ENCODE measurements at regions not wholly inside any gene's neighbourhood (a gene's known extent, or its start where the extent isn't known, plus 50 kb on each side); places are given as distances from the start of the nearest gene placed in this dataset.

DNA sequence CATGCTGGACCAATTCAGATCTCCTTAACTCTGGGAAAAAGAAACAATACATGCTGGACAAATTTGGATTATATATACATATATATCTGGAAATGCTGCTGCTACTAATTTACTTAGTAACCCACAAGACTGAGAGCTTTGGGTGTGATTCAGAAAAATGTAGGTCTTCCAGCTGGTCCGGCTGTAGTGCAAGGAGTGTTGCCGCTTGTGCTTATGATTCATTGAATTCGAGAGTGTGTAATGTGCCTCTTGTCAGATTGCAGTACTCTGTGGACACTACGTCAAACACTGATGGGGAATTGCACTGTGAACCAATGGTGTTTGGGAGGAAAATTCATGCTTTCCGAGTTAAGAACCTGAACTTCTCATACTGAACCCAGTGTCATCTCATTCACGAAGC, 1155.5 kb downstream of the EPHA7 start:
- no peak for TF ChIP-seq RAD21 (conservative IDR thresholded peaks at IDR 0.05)
- TF ChIP-seq, protein P1, sequence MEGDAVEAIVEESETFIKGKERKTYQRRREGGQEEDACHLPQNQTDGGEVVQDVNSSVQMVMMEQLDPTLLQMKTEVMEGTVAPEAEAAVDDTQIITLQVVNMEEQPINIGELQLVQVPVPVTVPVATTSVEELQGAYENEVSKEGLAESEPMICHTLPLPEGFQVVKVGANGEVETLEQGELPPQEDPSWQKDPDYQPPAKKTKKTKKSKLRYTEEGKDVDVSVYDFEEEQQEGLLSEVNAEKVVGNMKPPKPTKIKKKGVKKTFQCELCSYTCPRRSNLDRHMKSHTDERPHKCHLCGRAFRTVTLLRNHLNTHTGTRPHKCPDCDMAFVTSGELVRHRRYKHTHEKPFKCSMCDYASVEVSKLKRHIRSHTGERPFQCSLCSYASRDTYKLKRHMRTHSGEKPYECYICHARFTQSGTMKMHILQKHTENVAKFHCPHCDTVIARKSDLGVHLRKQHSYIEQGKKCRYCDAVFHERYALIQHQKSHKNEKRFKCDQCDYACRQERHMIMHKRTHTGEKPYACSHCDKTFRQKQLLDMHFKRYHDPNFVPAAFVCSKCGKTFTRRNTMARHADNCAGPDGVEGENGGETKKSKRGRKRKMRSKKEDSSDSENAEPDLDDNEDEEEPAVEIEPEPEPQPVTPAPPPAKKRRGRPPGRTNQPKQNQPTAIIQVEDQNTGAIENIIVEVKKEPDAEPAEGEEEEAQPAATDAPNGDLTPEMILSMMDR (IDR thresholded peaks at IDR 0.05; ENCODE audit: poor library complexity, severe bottlenecking) = no peak
- no peak for TF ChIP-seq POLR2AphosphoS5 (IDR thresholded peaks at IDR 0.05)
- TF ChIP-seq EZH2 (IDR thresholded peaks at IDR 0.05; ENCODE audit: borderline replicate concordance, insufficient read depth, low read length, poor library complexity, severe bottlenecking) = no peak
- TF ChIP-seq EP300 (conservative IDR thresholded peaks at IDR 0.05; ENCODE audit: poor library complexity, severe bottlenecking) = no peak
- TF ChIP-seq, protein P2, sequence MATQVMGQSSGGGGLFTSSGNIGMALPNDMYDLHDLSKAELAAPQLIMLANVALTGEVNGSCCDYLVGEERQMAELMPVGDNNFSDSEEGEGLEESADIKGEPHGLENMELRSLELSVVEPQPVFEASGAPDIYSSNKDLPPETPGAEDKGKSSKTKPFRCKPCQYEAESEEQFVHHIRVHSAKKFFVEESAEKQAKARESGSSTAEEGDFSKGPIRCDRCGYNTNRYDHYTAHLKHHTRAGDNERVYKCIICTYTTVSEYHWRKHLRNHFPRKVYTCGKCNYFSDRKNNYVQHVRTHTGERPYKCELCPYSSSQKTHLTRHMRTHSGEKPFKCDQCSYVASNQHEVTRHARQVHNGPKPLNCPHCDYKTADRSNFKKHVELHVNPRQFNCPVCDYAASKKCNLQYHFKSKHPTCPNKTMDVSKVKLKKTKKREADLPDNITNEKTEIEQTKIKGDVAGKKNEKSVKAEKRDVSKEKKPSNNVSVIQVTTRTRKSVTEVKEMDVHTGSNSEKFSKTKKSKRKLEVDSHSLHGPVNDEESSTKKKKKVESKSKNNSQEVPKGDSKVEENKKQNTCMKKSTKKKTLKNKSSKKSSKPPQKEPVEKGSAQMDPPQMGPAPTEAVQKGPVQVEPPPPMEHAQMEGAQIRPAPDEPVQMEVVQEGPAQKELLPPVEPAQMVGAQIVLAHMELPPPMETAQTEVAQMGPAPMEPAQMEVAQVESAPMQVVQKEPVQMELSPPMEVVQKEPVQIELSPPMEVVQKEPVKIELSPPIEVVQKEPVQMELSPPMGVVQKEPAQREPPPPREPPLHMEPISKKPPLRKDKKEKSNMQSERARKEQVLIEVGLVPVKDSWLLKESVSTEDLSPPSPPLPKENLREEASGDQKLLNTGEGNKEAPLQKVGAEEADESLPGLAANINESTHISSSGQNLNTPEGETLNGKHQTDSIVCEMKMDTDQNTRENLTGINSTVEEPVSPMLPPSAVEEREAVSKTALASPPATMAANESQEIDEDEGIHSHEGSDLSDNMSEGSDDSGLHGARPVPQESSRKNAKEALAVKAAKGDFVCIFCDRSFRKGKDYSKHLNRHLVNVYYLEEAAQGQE (IDR thresholded peaks at IDR 0.05; ENCODE audit: borderline replicate concordance) = no peak
- TF ChIP-seq SMC3 (conservative IDR thresholded peaks at IDR 0.05; ENCODE audit: poor library complexity) = no peak
- TF ChIP-seq TAF1 (IDR thresholded peaks at IDR 0.05; ENCODE audit: low read depth) = no peak
- no peak for TF ChIP-seq MXI1 (conservative IDR thresholded peaks at IDR 0.05; ENCODE audit: poor library complexity, severe bottlenecking)
